Posterior vena cava (tissue), 2 donors: ENCODE measurements at regions not wholly inside any gene's neighbourhood (a gene's known extent, or its start where the extent isn't known, plus 50 kb on each side); places are given as distances from the start of the nearest gene placed in this dataset.

Experiments
- DNase-seq: peaks from one replicate; pipeline ENCODE4 v3.0.0-alpha.2; 2020; ENCODE audit warnings: low spot score
- intact Hi-C, 2 donors: fragments of 100-400 bp; cut with DNase I; formaldehyde crosslinking; loops; one replicate each; pipeline versions ENCODE4 v1.14.1 to v1.14.2; 2022 to 2023
- donor health status: DM: yes; HTN: yes; CAD: no.
- donor health status: DM: yes; HTN: yes; CAD: no.

GRCh38 chr3:22257252-22257651 lies 506.2 kb upstream of the ZNF385D start:
- DNase-seq, result no peak
- intact Hi-C loops, result no loop called here

DNA sequence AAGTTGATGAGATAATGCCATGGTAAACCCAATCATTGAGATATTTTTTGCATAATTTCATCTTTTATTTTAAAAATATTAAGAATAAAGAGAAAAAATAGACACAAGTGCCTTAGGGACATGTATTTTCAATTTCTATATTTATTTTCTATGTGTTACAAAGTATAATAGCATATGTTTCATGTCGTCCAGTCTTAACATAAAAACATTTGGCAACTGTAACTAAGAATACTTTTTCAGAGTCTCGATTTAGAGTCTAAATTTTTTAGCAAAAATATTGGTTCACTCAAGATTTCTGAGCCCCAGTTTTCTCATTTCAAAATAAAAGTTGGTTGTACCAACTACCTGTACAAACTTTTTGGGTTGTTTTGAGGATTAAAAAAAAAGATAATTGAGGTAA lies 511.4 kb upstream of the ZNF385D start:
- DNase-seq, result no peak
- intact Hi-C loops, result no loop called here

GRCh38 chr3:22263042-22263441 lies 512.0 kb upstream of the ZNF385D start:
- intact Hi-C loops, result no loop called here
- DNase-seq, result no peak

GRCh38 chr3:22265403-22265802 lies 514.4 kb upstream of the ZNF385D start:
- DNase-seq, result no peak
- intact Hi-C loops, result no loop called here

DNA sequence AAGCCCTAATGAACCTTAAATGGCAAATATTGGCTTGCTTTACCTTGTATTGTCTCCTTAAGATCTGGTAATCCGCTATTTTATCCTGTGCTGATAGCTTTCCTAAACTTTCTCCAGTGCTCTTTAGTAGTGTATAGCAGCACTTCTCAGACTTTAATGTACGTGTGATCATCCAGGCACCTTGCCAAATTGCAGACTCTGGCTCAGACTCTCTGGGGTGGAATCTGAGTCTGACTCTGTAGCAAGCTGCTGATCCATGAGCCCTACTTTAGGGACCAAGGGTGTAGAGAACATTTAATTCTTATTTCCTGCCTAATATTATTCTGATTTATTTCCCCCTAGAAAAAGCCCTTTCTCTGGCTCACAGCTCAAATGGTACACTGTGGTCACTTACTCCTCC lies 518.8 kb upstream of the ZNF385D start:
- no peak for DNase-seq
- intact Hi-C loops, result no loop called here

DNA sequence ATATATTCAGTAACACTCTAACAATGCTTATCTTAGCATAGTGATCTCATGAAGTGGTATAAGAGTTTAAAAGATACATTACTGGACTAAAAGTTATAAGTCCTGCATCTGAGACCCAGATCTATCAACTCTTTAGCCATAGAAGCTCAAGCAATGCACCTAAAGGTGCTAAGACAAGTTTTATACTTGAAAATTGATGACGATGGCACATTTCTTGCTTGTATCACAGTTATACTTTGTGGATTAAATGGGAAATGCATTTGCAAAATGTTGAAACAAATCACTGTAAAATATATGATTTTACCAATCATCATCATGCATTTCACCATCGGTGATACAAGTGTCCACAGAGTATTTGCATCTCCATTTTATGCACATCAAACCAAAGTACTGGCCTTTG lies 525.3 kb upstream of the ZNF385D start:
- DNase-seq, result no peak
- intact Hi-C loops, result no loop called here

- intact Hi-C loops, result no loop called here
- no peak for DNase-seq
These were observed 533.5 kb upstream of the ZNF385D start for GRCh38 chr3:22284559-22284958.

- intact Hi-C loops, result no loop called here
- DNase-seq, result no peak
These were observed 537.7 kb upstream of the ZNF385D start for GRCh38 chr3:22288756-22289155.

- intact Hi-C loops, result no loop called here
- no peak for DNase-seq
These were observed 541.7 kb upstream of the ZNF385D start for GRCh38 chr3:22292681-22293080.

DNA sequence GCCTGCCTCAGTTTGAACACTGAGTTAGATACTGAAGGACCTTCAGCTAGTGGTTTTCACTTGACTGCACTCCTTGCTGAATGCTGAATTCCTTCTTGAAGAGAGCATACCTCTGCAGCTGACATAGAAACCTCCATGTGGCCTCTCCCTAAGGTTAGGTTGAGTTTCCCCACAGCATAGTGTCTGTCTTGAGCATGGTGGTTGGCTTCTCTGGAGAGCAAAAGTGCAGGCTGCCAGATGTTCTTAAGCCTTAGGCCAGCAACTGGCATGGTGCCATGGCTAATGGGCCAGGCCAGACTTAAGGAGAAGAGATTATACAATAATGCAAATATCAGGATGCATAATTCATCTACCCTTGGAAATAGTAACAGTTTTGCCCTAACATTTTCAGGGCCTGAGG lies 545.6 kb upstream of the ZNF385D start:
- no peak for DNase-seq
- intact Hi-C loops, result no loop called here

DNA sequence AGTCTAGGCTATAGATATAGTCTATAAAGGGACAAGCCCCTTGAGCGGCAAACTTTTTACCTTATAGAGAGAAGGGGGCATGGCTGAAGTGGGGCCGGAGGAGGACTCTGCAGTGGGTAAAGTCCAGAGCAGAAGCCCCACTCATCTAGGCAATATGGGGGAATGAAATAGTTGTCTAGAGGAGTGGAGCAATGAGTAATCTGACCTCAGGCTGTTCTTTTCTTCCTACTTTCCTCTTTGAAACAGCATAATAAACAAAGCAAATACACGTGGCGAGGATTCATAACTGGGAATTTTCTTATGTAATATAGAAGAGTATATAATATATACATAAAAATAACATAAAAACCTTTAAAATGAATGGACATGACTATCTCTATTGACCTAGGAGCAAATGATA lies 546.4 kb upstream of the ZNF385D start:
- intact Hi-C loops, result no loop called here
- DNase-seq, result no peak

GRCh38 chr3:22306454-22306853 lies 555.4 kb upstream of the ZNF385D start:
- intact Hi-C loops, result no loop called here

DNA sequence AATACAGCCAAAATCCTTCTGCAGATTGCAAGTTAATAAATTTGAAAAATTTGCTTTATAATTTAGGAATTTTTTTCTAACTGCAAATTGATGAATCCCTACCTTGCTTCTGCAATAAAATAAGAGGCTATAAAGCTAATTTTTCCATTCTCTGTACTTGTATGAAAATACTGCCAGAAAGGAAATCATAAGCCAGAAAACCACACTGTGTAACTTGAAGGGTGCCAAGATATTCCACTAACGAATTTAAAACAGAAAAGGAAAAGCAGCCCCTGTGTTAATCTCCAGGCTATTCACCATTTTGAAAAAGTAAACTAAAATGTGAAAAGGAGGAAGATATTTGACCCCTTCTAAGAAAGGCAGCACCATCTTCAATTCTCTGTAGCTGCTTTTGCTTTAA lies 557.9 kb upstream of the ZNF385D start:
- intact Hi-C loops, result no loop called here
- no peak for DNase-seq

More at GRCh38 chr3:22306454-22306853, 555.4 kb upstream of the ZNF385D start:
- DNase-seq, result no peak

- no peak for DNase-seq
- intact Hi-C loops, result no loop called here
These were observed 564.9 kb upstream of the ZNF385D start for GRCh38 chr3:22315925-22316324.

DNA sequence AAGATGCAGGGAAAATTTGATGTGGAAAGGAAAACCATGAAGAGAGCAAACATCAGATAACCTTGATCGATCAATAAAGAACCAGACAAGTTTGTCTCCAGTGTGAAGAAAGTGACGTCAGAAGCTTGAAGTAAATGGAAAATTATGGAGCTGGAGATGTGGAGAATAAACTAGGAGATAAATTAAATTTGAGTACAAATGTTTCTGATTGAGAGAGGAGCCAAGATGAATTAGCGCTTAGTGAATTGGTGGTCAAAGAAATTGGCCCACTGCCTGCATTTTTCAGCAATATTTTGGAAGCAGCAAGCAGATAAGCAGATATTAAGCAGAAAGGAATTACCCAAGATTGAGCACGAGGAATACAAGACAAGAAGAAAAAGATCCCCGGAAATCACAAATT lies 567.3 kb upstream of the ZNF385D start:
- intact Hi-C loops, result no loop called here
- DNase-seq, result no peak

GRCh38 chr3:22319446-22319845 lies 568.4 kb upstream of the ZNF385D start:
- DNase-seq, result no peak
- intact Hi-C loops, result no loop called here

- intact Hi-C loops, result no loop called here
- DNase-seq, result no peak
These were observed 571.9 kb upstream of the ZNF385D start for GRCh38 chr3:22322861-22323260.

GRCh38 chr3:22326305-22326704 lies 575.3 kb upstream of the ZNF385D start:
- intact Hi-C loops, result no loop called here
- DNase-seq, result no peak

- no peak for DNase-seq
- intact Hi-C loops, result no loop called here
These were observed 584.0 kb upstream of the ZNF385D start for GRCh38 chr3:22334996-22335395.

- intact Hi-C loops, result no loop called here
- DNase-seq, result no peak
These were observed 598.3 kb upstream of the ZNF385D start for GRCh38 chr3:22349215-22349851.

- intact Hi-C loops, result no loop called here
- DNase-seq, result no peak
These were observed 600.8 kb upstream of the ZNF385D start for GRCh38 chr3:22351806-22352205.

- DNase-seq, result no peak
- intact Hi-C loops, result no loop called here
These were observed 602.1 kb upstream of the ZNF385D start for GRCh38 chr3:22353126-22353525.
